ENCODE measurements at regions not wholly inside any gene's neighbourhood (a gene's known extent, or its start where the extent isn't known, plus 50 kb on each side); places are given as distances from the start of the nearest gene placed in this dataset.

GRCh38 chr2:67838205-67838604, 224.6 kb downstream of the C1D start:
- no peak for TF ChIP-seq CTCF (IDR thresholded peaks at IDR 0.05; ENCODE audit: low read length)
- no peak for TF ChIP-seq EZH2 (IDR thresholded peaks at IDR 0.05; ENCODE audit: borderline replicate concordance, low read length)

All from OCI-LY1 (cell line).